ENCODE measurements at regions not wholly inside any gene's neighbourhood (a gene's known extent, or its start where the extent isn't known, plus 50 kb on each side); places are given as distances from the start of the nearest gene placed in this dataset.

- intact Hi-C loops (cut with DNase I) = loop anchor here in 1 of 10 donors (10.0 kb wide), 1 partner anchor 115 kb away; no protein-coding TSS in a partner anchor
- H3K9me3 ChIP-seq = no peaks in the 10 kb centered on the region
- peaks cover 16 to 76% (median 52%) of the 10 kb centered on the region in 9 donors for H3K4me1 ChIP-seq
- peaks cover 0 to 18% (median 6%) of the 10 kb centered on the region in 9 donors for H3K36me3 ChIP-seq
- peak; percentile 18 to 39 for DNase-seq
- TF ChIP-seq, protein P1, sequence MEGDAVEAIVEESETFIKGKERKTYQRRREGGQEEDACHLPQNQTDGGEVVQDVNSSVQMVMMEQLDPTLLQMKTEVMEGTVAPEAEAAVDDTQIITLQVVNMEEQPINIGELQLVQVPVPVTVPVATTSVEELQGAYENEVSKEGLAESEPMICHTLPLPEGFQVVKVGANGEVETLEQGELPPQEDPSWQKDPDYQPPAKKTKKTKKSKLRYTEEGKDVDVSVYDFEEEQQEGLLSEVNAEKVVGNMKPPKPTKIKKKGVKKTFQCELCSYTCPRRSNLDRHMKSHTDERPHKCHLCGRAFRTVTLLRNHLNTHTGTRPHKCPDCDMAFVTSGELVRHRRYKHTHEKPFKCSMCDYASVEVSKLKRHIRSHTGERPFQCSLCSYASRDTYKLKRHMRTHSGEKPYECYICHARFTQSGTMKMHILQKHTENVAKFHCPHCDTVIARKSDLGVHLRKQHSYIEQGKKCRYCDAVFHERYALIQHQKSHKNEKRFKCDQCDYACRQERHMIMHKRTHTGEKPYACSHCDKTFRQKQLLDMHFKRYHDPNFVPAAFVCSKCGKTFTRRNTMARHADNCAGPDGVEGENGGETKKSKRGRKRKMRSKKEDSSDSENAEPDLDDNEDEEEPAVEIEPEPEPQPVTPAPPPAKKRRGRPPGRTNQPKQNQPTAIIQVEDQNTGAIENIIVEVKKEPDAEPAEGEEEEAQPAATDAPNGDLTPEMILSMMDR (IDR thresholded peaks at IDR 0.05) = peak in 1 of 9 donors; percentile 5
- no peak overlapping the region for H3K4me3 ChIP-seq
- ATAC-seq = peak; percentile 40 to 89 (median 85)
- peak overlapping the region in 7 of 10 donors; percentile 4 to 49 (median 37) for H3K27ac ChIP-seq
- 26 to 32% methylated on average over 7 of the region's 7 CpGs for WGBS, 2 donors
- no peaks in the 10 kb centered on the region for H3K27me3 ChIP-seq
Measured at GRCh38 chr1:232509570-232509969, 120.4 kb downstream of the SIPA1L2 start.

GRCh38 chr1:232508130-232508701 lies 121.7 kb downstream of the SIPA1L2 start:
- intact Hi-C loops (cut with DNase I) = loop anchor here in 1 of 10 donors (10.0 kb wide), 1 partner anchor 117 kb away; no protein-coding TSS in a partner anchor
- ATAC-seq (peak in 5 of 8 donors; percentile 49 to 76 (median 63)), DNase-seq (no peak)
- Histone ChIP-seq H3K27me3 (no peaks in the 10 kb centered on the region), H3K4me3 (no peak overlapping the region), H3K4me1 (peaks cover 16 to 71% (median 46%) of the 10 kb centered on the region in 9 donors), H3K9me3 (no peaks in the 10 kb centered on the region), H3K36me3 (peaks cover 0 to 4% (median 0%) of the 10 kb centered on the region in 9 donors), H3K27ac (peak overlapping the region in 5 of 10 donors; percentile 2 to 49 (median 15))
- 61 to 69% methylated on average over 9 of the region's 9 CpGs for WGBS, 2 donors
- TF ChIP-seq, protein P1 (IDR thresholded peaks at IDR 0.05) = peak in 5 of 9 donors; percentile 21 to 43 (median 34)

GRCh38 chr1:232507571-232507970 lies 122.4 kb downstream of the SIPA1L2 start:
- peaks cover 16 to 72% (median 42%) of the 10 kb centered on the region in 9 donors for H3K4me1 ChIP-seq
- no peaks in the 10 kb centered on the region for H3K9me3 ChIP-seq
- intact Hi-C loops (cut with DNase I) = loop anchor here in 1 of 10 donors (10.0 kb wide), 1 partner anchor 117 kb away; no protein-coding TSS in a partner anchor
- 71 to 88% methylated on average over 2 of the region's 2 CpGs for WGBS, 2 donors
- ATAC-seq = no peak
- H3K27me3 ChIP-seq = no peaks in the 10 kb centered on the region
- DNase-seq = no peak
- TF ChIP-seq, protein P1 (IDR thresholded peaks at IDR 0.05) = no peak
- no peaks in the 10 kb centered on the region for H3K36me3 ChIP-seq
- H3K4me3 ChIP-seq = no peak overlapping the region
- H3K27ac ChIP-seq = no peak overlapping the region

- Histone ChIP-seq H3K4me1 (peaks cover 11 to 68% (median 40%) of the 10 kb centered on the region in 9 donors), H3K27me3 (no peaks in the 10 kb centered on the region), H3K4me3 (no peak overlapping the region), H3K9me3 (no peaks in the 10 kb centered on the region), H3K36me3 (no peaks in the 10 kb centered on the region), H3K27ac (no peak overlapping the region)
- 78 to 85% methylated on average over 2 of the region's 2 CpGs for WGBS, 2 donors
- intact Hi-C loops (cut with DNase I) = loop anchor here in 1 of 10 donors (10.0 kb wide), 1 partner anchor 119 kb away; no protein-coding TSS in a partner anchor
- ATAC-seq = no peak
- no peak for DNase-seq
- TF ChIP-seq, protein P1 (IDR thresholded peaks at IDR 0.05) = no peak
Measured at GRCh38 chr1:232505884-232506283, 124.0 kb downstream of the SIPA1L2 start.
